ENCODE measurements at regions not wholly inside any gene's neighbourhood (a gene's known extent, or its start where the extent isn't known, plus 50 kb on each side); places are given as distances from the start of the nearest gene placed in this dataset.

- Histone ChIP-seq H3K79me1 (ENCODE audit: low read length) (no peaks in the 10 kb centered on the region), H2AK5ac (ENCODE audit: low read length) (no peak overlapping the region), H4K91ac (ENCODE audit: low read depth, low read length) (no peak overlapping the region), H3K4me1 (ENCODE audit: control insufficient read depth in 1 of 2, insufficient read depth in 2 of 2, low read length in 2 of 2) (no peaks in the 10 kb centered on the region), H2BK12ac (ENCODE audit: low read length) (no peak overlapping the region), H3K9ac (ENCODE audit: low read length) (no peak overlapping the region), H3K36me3 (ENCODE audit: control insufficient read depth in 1 of 2, insufficient read depth in 2 of 2, low read length in 2 of 2) (no peaks in the 10 kb centered on the region), H3K27me3 (ENCODE audit: insufficient read depth, low read length) (no peaks in the 10 kb centered on the region), H3K4me2 (ENCODE audit: low read length) (no peak overlapping the region), H2AFZ (ENCODE audit: insufficient read depth, low read length, poor library complexity) (no peak overlapping the region), H2BK5ac (ENCODE audit: low read depth, low read length, poor library complexity) (no peak overlapping the region), H3K4me3 (ENCODE audit: low read depth, low read length) (no peak overlapping the region), H3K9me3 (ENCODE audit: insufficient read depth, low read depth, low read length) (no peaks in the 10 kb centered on the region), H3K14ac (ENCODE audit: low read length) (no peak overlapping the region), H3K23ac (ENCODE audit: low read length) (no peak overlapping the region), H3K79me2 (ENCODE audit: control insufficient read depth, insufficient read depth, low read length, poor library complexity) (no peaks in the 10 kb centered on the region), H3K4ac (ENCODE audit: low read depth, low read length) (no peak overlapping the region), H3K27ac (ENCODE audit: low read depth, low read length) (no peak overlapping the region), H4K12ac (ENCODE audit: low read depth, low read length) (no peak overlapping the region), H2BK120ac (ENCODE audit: insufficient read depth, low read length, poor library complexity) (no peak overlapping the region), H4K8ac (ENCODE audit: low read depth, low read length) (no peak overlapping the region), H3K18ac (ENCODE audit: low read length) (no peak overlapping the region)
- no CpG with 5 or more reads among the region's 5 CpGs for WGBS (ENCODE audit: extremely low coverage, insufficient coverage, insufficient read length)
- DNase-seq, result no peak
Observed at GRCh38 chr15:95489103-95489502, 841.4 kb upstream of the NR2F2 start.

- H2AFZ ChIP-seq (ENCODE audit: insufficient read depth, low read length, poor library complexity), result no peak overlapping the region
- H3K79me2 ChIP-seq (ENCODE audit: control insufficient read depth, insufficient read depth, low read length, poor library complexity), result no peaks in the 10 kb centered on the region
- no peak overlapping the region for H2AK5ac ChIP-seq (ENCODE audit: low read length)
- no peak overlapping the region for H3K9ac ChIP-seq (ENCODE audit: low read length)
- H2BK5ac ChIP-seq (ENCODE audit: low read depth, low read length, poor library complexity), result no peak overlapping the region
- H3K4me2 ChIP-seq (ENCODE audit: low read length), result no peak overlapping the region
- no peak overlapping the region for H4K8ac ChIP-seq (ENCODE audit: low read depth, low read length)
- no peak overlapping the region for H3K27ac ChIP-seq (ENCODE audit: low read depth, low read length)
- no peaks in the 10 kb centered on the region for H3K9me3 ChIP-seq (ENCODE audit: insufficient read depth, low read depth, low read length)
- no CpG with 5 or more reads among the region's 5 CpGs for WGBS (ENCODE audit: extremely low coverage, insufficient coverage, insufficient read length)
- H3K36me3 ChIP-seq (ENCODE audit: control insufficient read depth in 1 of 2, insufficient read depth in 2 of 2, low read length in 2 of 2), result no peaks in the 10 kb centered on the region
- no peak overlapping the region for H4K12ac ChIP-seq (ENCODE audit: low read depth, low read length)
- no peak overlapping the region for H4K91ac ChIP-seq (ENCODE audit: low read depth, low read length)
- no peak overlapping the region for H2BK120ac ChIP-seq (ENCODE audit: insufficient read depth, low read length, poor library complexity)
- H3K27me3 ChIP-seq (ENCODE audit: insufficient read depth, low read length), result no peaks in the 10 kb centered on the region
- H3K79me1 ChIP-seq (ENCODE audit: low read length), result no peaks in the 10 kb centered on the region
- DNase-seq, result peak in 1 of 2 donors; percentile 54
- no peak overlapping the region for H3K23ac ChIP-seq (ENCODE audit: low read length)
- no peaks in the 10 kb centered on the region for H3K4me1 ChIP-seq (ENCODE audit: control insufficient read depth in 1 of 2, insufficient read depth in 2 of 2, low read length in 2 of 2)
- H3K14ac ChIP-seq (ENCODE audit: low read length), result no peak overlapping the region
- no peak overlapping the region for H3K4ac ChIP-seq (ENCODE audit: low read depth, low read length)
- H2BK12ac ChIP-seq (ENCODE audit: low read length), result no peak overlapping the region
- no peak overlapping the region for H3K18ac ChIP-seq (ENCODE audit: low read length)
- H3K4me3 ChIP-seq (ENCODE audit: low read depth, low read length), result no peak overlapping the region
Observed at GRCh38 chr15:95492388-95493070, 838.0 kb upstream of the NR2F2 start.

- Histone ChIP-seq H2AFZ (ENCODE audit: insufficient read depth, low read length, poor library complexity) (no peak overlapping the region), H3K4me3 (ENCODE audit: low read depth, low read length) (no peak overlapping the region), H3K27me3 (ENCODE audit: insufficient read depth, low read length) (no peaks in the 10 kb centered on the region), H4K91ac (ENCODE audit: low read depth, low read length) (no peak overlapping the region), H3K4me1 (ENCODE audit: control insufficient read depth in 1 of 2, insufficient read depth in 2 of 2, low read length in 2 of 2) (no peaks in the 10 kb centered on the region), H3K79me2 (ENCODE audit: control insufficient read depth, insufficient read depth, low read length, poor library complexity) (no peaks in the 10 kb centered on the region), H2AK5ac (ENCODE audit: low read length) (no peak overlapping the region), H2BK120ac (ENCODE audit: insufficient read depth, low read length, poor library complexity) (no peak overlapping the region), H3K79me1 (ENCODE audit: low read length) (no peaks in the 10 kb centered on the region), H3K27ac (ENCODE audit: low read depth, low read length) (no peak overlapping the region), H2BK5ac (ENCODE audit: low read depth, low read length, poor library complexity) (no peak overlapping the region), H3K36me3 (ENCODE audit: control insufficient read depth in 1 of 2, insufficient read depth in 2 of 2, low read length in 2 of 2) (no peaks in the 10 kb centered on the region), H2BK12ac (ENCODE audit: low read length) (no peak overlapping the region), H3K18ac (ENCODE audit: low read length) (no peak overlapping the region), H3K23ac (ENCODE audit: low read length) (no peak overlapping the region), H3K4me2 (ENCODE audit: low read length) (no peak overlapping the region), H3K9me3 (ENCODE audit: insufficient read depth, low read depth, low read length) (no peaks in the 10 kb centered on the region), H3K14ac (ENCODE audit: low read length) (no peak overlapping the region), H3K9ac (ENCODE audit: low read length) (no peak overlapping the region), H4K8ac (ENCODE audit: low read depth, low read length) (no peak overlapping the region), H3K4ac (ENCODE audit: low read depth, low read length) (no peak overlapping the region), H4K12ac (ENCODE audit: low read depth, low read length) (no peak overlapping the region)
- no CpG with 5 or more reads among the region's 19 CpGs for WGBS (ENCODE audit: extremely low coverage, insufficient coverage, insufficient read length)
- DNase-seq, result no peak
Observed at GRCh38 chr15:95494971-95495541, 835.4 kb upstream of the NR2F2 start.

- Histone ChIP-seq H3K79me1 (ENCODE audit: low read length) (no peaks in the 10 kb centered on the region), H3K4ac (ENCODE audit: low read depth, low read length) (no peak overlapping the region), H3K4me3 (ENCODE audit: low read depth, low read length) (no peak overlapping the region), H3K23ac (ENCODE audit: low read length) (no peak overlapping the region), H3K18ac (ENCODE audit: low read length) (no peak overlapping the region), H3K14ac (ENCODE audit: low read length) (no peak overlapping the region), H4K91ac (ENCODE audit: low read depth, low read length) (no peak overlapping the region), H2AK5ac (ENCODE audit: low read length) (no peak overlapping the region), H2AFZ (ENCODE audit: insufficient read depth, low read length, poor library complexity) (no peak overlapping the region), H4K8ac (ENCODE audit: low read depth, low read length) (no peak overlapping the region), H3K9ac (ENCODE audit: low read length) (no peak overlapping the region), H2BK120ac (ENCODE audit: insufficient read depth, low read length, poor library complexity) (no peak overlapping the region), H4K12ac (ENCODE audit: low read depth, low read length) (no peak overlapping the region), H2BK5ac (ENCODE audit: low read depth, low read length, poor library complexity) (no peak overlapping the region), H3K27ac (ENCODE audit: low read depth, low read length) (no peak overlapping the region), H3K79me2 (ENCODE audit: control insufficient read depth, insufficient read depth, low read length, poor library complexity) (no peaks in the 10 kb centered on the region), H3K9me3 (ENCODE audit: insufficient read depth, low read depth, low read length) (no peaks in the 10 kb centered on the region), H3K4me2 (ENCODE audit: low read length) (no peak overlapping the region), H3K27me3 (ENCODE audit: insufficient read depth, low read length) (no peaks in the 10 kb centered on the region), H2BK12ac (ENCODE audit: low read length) (no peak overlapping the region), H3K4me1 (ENCODE audit: control insufficient read depth in 1 of 2, insufficient read depth in 2 of 2, low read length in 2 of 2) (no peaks in the 10 kb centered on the region), H3K36me3 (ENCODE audit: control insufficient read depth in 1 of 2, insufficient read depth in 2 of 2, low read length in 2 of 2) (no peaks in the 10 kb centered on the region)
- no CpG with 5 or more reads among the region's 11 CpGs for WGBS (ENCODE audit: extremely low coverage, insufficient coverage, insufficient read length)
- no peak for DNase-seq
Observed at GRCh38 chr15:95497634-95498033, 832.9 kb upstream of the NR2F2 start.

Data from trophoblast cell (in vitro differentiated cells and primary cell).